Calu3 (cell line): ENCODE measurements at regions not wholly inside any gene's neighbourhood (a gene's known extent, or its start where the extent isn't known, plus 50 kb on each side); places are given as distances from the start of the nearest gene placed in this dataset.

Experiments
- BruUV-seq: library from RNA; stranded (reverse); fragments of 400-500 nt; replicated peaks from 2 replicates; lab custom pipeline; 2021; lab: Mats Ljungman, UMichigan
- CTCF ChIA-PET: fragments of 300-600 bp; sonication (Branson Sonifier 250); formaldehyde crosslinking; loops from one replicate; lab custom pipeline; 2022; ENCODE audit warnings: antibody characterized with exemption; lab: Charles Lee
- DNase-seq: peaks from one replicate; pipeline ENCODE4 v3.0.0; 2022
- H3K27ac Mint-ChIP-seq: one replicate; pipeline ENCODE4 v1.8.0; 2022; ENCODE audit warnings: mixed read lengths; ENCODE audit not compliant: unreplicated experiment
- H3K27me3 Mint-ChIP-seq: one replicate; pipeline ENCODE4 v1.8.0; 2022; ENCODE audit warnings: mixed read lengths; ENCODE audit not compliant: unreplicated experiment
- H3K36me3 Mint-ChIP-seq: one replicate; pipeline ENCODE4 v1.8.0; 2022; ENCODE audit warnings: mild to moderate bottlenecking, moderate library complexity, mixed read lengths; ENCODE audit not compliant: insufficient read depth, unreplicated experiment
- H3K4me1 Mint-ChIP-seq: one replicate; pipeline ENCODE4 v1.8.0; 2022; ENCODE audit warnings: mild to moderate bottlenecking, low read depth, mixed read lengths; ENCODE audit not compliant: unreplicated experiment
- H3K4me3 Mint-ChIP-seq: one replicate; pipeline ENCODE4 v1.8.0; 2022; ENCODE audit warnings: mild to moderate bottlenecking, low read depth, moderate library complexity, mixed read lengths; ENCODE audit not compliant: unreplicated experiment
- H3K9me3 Mint-ChIP-seq: one replicate; pipeline ENCODE4 v1.8.0; 2022; ENCODE audit warnings: low read depth, mixed read lengths; ENCODE audit not compliant: unreplicated experiment
- CTCF ChIP-seq: fragments of 200-600 bp; IDR thresholded peaks from one replicate; pipeline ENCODE4 v1.8.0; 2022; ENCODE audit warnings: antibody characterized with exemption; ENCODE audit not compliant: unreplicated experiment
- intact Hi-C: fragments of 100-400 bp; cut with micrococcal nuclease; formaldehyde crosslinking; loops from one replicate; pipeline ENCODE4 v1.10.0; 2022; ENCODE audit not compliant: unreplicated experiment

GRCh38 chr5:23024470-23024869 is 171.3 kb upstream of the CDH12 start:
- no peak for DNase-seq
- no peak overlapping the region for H3K4me3 Mint-ChIP-seq
- H3K27me3 Mint-ChIP-seq: no peaks in the 10 kb centered on the region
- no peaks in the 10 kb centered on the region for H3K36me3 Mint-ChIP-seq
- intact Hi-C loops: no loop called here
- no peak for TF ChIP-seq CTCF
- no peaks in the 10 kb centered on the region for H3K9me3 Mint-ChIP-seq
- no peak overlapping the region for H3K27ac Mint-ChIP-seq
- CTCF ChIA-PET: no interaction called here
- no peaks in the 10 kb centered on the region for H3K4me1 Mint-ChIP-seq
- no TSS peak for BruUV-seq

GRCh38 chr5:23014825-23015224 is 161.7 kb upstream of the CDH12 start:
- CTCF ChIA-PET: no interaction called here
- no peak for TF ChIP-seq CTCF
- Mint-ChIP-seq H3K27me3 (no peaks in the 10 kb centered on the region), H3K9me3 (no peaks in the 10 kb centered on the region), H3K36me3 (peaks cover 5% of the 10 kb centered on the region), H3K4me1 (peaks cover 17% of the 10 kb centered on the region), H3K27ac (no peak overlapping the region), H3K4me3 (no peak overlapping the region)
- intact Hi-C loops: no loop called here
- no peak for DNase-seq
- no TSS peak for BruUV-seq

- peaks cover 5% of the 10 kb centered on the region for H3K36me3 Mint-ChIP-seq
- CTCF ChIA-PET: no interaction called here
- no TSS peak for BruUV-seq
- no peaks in the 10 kb centered on the region for H3K9me3 Mint-ChIP-seq
- intact Hi-C loops: no loop called here
- H3K4me3 Mint-ChIP-seq: no peak overlapping the region
- no peaks in the 10 kb centered on the region for H3K27me3 Mint-ChIP-seq
- no peak for DNase-seq
- TF ChIP-seq CTCF: no peak
- H3K27ac Mint-ChIP-seq: no peak overlapping the region
- H3K4me1 Mint-ChIP-seq: peaks cover 17% of the 10 kb centered on the region
Observed at GRCh38 chr5:23014266-23014665, 161.1 kb upstream of the CDH12 start.

- BruUV-seq: no TSS peak
- Mint-ChIP-seq H3K4me3 (peak overlapping the region; percentile 65), H3K4me1 (peaks cover 17% of the 10 kb centered on the region), H3K27ac (peak overlapping the region; percentile 76), H3K9me3 (no peaks in the 10 kb centered on the region), H3K27me3 (no peaks in the 10 kb centered on the region), H3K36me3 (peaks cover 5% of the 10 kb centered on the region)
- TF ChIP-seq CTCF: no peak
- CTCF ChIA-PET: no interaction called here
- intact Hi-C loops: no loop called here
- no peak for DNase-seq
Observed at GRCh38 chr5:23013395-23013998, 160.4 kb upstream of the CDH12 start.
